HG03457 (cell line): ENCODE measurements at regions not wholly inside any gene's neighbourhood (a gene's known extent, or its start where the extent isn't known, plus 50 kb on each side); places are given as distances from the start of the nearest gene placed in this dataset.
"Not testable (repeated sequence)": the region's sequence is repeated elsewhere in the genome, so short reads cannot be mapped to it uniquely, and the experiment has no call there.

Experiments
- ATAC-seq: cut with Tn5 transposase; IDR thresholded peaks from one replicate; pipeline ENCODE4 v1.9.1; 2021; ENCODE audit warnings: moderate number of reproducible peaks; ENCODE audit not compliant: unreplicated experiment

- ATAC-seq = peak; percentile 20
Measured at GRCh38 chr4:115515366-115515765, 401.9 kb upstream of the NDST4 start.

DNA sequence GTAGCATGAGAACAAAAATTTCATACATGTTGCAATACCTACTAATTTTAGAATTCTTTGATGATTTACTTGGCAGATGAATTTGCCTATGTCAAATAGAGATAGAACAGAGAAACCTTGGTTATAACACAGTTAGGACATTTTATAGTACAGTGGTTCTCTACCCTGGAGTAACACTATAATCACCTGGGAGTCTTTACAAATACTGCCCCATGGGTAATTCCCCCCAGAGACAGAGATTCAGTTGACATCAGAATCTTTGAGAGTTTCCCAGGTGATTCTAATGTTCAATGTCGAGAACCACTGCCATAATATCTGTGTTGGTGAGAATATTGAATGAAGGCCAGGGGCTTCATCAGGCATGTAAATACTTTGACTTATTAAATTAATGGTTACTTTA lies 401.3 kb upstream of the NDST4 start:
- ATAC-seq = no peak

GRCh38 chr4:115505326-115505725 lies 391.9 kb upstream of the NDST4 start:
- ATAC-seq = no peak

GRCh38 chr4:115501656-115502055 lies 388.2 kb upstream of the NDST4 start:
- ATAC-seq = no peak

DNA sequence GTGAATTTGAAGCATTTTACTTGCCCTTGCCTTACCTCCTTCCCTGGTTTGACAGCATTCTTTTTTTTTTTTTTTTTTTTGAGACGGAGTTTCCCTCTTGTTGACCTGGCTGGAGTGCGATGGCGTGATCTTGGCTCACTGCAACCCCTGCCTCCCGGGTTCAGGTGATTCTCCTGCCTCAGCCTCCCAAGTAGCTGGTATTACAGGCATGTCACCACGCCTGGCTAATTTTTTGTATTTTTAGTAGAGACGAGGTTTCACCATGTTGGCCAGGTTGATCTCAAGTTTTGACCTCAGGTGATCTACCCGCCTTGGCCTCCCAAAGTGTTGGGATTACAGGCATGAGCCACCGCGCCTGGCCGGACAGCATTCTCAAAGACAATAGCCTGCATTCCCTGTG lies 380.4 kb upstream of the NDST4 start:
- ATAC-seq = not testable (repeated sequence)

DNA sequence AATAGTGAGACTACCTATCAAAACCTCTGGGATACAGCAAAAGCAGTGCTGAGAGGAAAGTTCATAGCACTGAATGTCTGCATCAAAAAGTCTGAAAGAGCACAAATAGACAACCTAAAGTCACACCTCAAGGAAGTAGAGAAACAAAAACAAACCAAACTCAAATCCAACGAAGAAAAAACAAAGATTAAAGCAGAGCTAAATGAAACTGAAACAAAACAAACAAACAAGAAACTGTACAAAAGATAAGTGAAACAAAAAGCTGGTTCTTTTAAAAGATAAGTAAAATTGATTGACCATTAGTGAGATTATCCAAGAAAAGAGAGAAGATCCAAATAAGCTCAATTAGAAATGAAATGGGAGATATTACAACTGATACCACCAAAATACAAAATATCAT lies 378.3 kb upstream of the NDST4 start:
- no peak for ATAC-seq

GRCh38 chr4:115489279-115489678 lies 375.9 kb upstream of the NDST4 start:
- no peak for ATAC-seq

DNA sequence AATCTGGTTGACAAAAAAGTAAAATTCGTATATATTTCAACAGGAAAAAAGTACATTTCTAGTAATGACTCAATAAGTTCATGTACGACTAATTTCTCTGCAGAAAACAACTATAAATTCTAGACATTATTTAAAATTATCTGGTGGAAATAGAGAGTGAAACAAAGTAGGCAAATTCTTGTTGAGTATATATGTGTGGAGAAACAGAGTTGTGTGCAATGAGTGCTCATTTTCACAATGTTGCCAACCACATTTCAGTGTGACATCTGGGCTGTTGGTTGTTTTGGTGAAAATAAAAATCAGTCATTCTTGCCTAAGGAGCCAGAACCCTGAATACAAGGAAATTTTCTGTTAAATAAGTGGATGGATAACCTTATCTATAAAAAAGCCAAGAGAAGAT lies 372.0 kb upstream of the NDST4 start:
- ATAC-seq = no peak

GRCh38 chr4:115484479-115484878 lies 371.1 kb upstream of the NDST4 start:
- ATAC-seq = no peak

- no peak for ATAC-seq
Measured at GRCh38 chr4:115470763-115471162, 357.3 kb upstream of the NDST4 start.

- not testable (repeated sequence) for ATAC-seq
Measured at GRCh38 chr4:115459301-115459700, 345.9 kb upstream of the NDST4 start.

GRCh38 chr4:115456231-115456630 lies 342.8 kb upstream of the NDST4 start:
- no peak for ATAC-seq

- ATAC-seq = no peak
Measured at GRCh38 chr4:115454228-115454627, 340.8 kb upstream of the NDST4 start.

GRCh38 chr4:115453416-115453815 lies 340.0 kb upstream of the NDST4 start:
- no peak for ATAC-seq

DNA sequence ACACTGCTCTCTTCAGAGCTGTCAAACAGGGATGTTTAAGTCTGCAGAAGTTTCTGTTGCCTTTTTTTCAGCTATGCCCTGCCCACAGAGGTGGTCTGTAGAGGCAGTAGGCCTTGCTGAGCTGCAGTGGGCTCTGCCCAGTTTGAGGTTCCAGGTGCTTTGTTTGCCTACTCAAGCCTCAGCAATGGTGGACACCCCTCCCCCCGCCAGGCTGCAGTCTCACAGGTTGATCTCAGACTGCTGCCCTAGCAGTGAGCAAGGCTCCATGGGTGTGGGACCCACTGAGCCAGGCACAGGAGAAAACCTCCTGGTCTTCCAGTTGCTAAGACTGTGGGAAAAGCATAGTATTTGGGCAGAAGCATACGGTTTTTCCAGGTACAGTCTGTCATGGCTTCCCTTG lies 338.8 kb upstream of the NDST4 start:
- ATAC-seq = not testable (repeated sequence)

- no peak for ATAC-seq
Measured at GRCh38 chr4:115437739-115438138, 324.3 kb upstream of the NDST4 start.

DNA sequence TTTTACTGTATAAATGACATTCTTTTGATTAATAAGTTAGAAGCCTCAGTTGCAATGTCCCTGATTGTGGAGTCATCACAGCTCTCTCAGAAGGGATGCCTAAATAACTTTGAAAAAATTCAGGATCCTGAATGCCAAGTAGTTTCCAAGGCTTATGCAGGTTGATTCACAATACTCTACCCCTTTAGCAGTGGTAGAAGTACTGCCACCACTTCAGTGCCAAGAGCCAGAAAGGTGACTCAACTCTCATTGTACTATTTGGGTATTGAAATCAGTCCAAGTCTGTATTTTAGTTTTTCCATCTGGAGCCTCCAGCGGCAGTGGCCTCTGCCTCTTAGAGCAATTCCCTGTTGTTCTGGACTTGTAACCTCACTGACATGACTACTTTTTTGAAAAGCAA lies 320.1 kb upstream of the NDST4 start:
- ATAC-seq = no peak

GRCh38 chr4:115430024-115430423 lies 316.6 kb upstream of the NDST4 start:
- ATAC-seq = no peak

DNA sequence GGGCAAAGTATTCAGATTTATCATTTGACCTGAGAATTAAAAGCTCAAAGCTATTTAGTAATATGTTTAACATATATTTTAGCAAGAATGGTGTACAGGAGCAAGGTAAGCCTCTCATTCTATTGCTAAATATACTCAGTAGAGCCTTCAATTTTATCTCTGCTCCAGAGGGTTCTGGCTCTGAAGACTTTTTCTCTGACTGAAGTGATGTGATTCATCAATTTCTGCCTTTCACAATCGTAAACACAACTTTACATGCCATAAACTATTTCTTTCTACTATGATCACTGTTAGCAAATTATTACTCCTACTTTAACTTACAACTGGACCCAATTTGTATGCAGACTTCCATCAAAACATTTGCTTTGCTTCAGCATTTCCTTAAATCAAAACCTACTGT lies 315.0 kb upstream of the NDST4 start:
- ATAC-seq = no peak

DNA sequence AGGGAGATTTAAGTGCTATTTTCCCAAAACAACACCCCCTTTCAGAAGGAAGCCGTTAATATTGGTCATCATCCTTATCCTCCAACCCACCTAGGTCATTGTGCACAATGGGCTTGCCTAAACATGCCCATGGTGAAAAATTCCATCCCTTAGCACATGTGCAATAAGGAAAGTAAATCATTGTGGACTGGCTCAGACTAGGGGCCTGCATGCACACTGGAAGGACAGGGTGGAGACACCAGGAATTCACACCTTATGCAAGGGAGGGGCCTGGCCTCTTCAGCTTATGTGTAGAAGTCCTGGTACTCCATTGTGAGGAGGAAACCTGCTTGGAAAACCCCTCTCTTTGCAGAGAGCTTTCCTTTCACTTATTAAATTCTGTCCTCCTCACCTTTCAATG lies 311.4 kb upstream of the NDST4 start:
- ATAC-seq = no peak

DNA sequence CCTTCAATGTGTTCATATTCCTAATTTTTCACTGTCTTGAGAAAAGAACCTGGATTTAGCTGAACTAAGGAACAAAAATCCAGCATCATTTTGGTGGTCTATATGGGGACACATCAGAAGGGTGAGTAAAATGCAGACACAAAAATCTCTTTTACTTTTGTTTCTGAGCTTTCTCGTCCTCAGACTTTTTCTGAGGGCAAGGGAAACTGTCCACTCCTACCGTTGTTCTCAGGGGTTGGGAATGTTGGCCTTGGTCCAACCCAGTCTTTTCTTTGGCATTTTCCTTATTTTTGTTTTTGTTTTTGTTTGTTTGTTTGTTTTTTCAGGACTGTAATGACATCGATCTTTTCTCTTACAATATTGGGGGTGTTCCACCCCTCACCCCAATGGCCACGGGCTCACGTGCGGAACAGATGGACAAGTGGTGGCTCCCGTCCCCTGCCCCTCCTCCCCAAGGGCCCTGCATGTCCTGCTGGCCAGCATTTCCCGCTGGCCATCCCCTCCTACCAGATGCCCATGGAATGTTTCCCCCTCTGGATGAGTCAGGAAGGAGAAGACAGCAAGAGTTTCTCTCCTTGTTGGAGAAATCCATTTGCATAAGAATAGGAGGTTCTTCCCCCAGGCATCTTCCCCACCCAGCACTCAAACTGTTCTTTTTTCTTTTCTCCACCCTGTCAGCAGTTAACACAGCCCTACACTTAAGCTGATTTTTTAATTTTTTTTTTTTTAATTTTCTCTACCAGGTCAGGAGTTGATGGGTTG lies 305.4 kb upstream of the NDST4 start:
- ATAC-seq = no peak

GRCh38 chr4:115396034-115396433 lies 282.6 kb upstream of the NDST4 start:
- ATAC-seq = no peak

- no peak for ATAC-seq
Measured at GRCh38 chr4:115376866-115377265, 263.4 kb upstream of the NDST4 start.
